Liver (tissue), 3 donors: ENCODE measurements at regions not wholly inside any gene's neighbourhood (a gene's known extent, or its start where the extent isn't known, plus 50 kb on each side); places are given as distances from the start of the nearest gene placed in this dataset.
"Not testable (repeated sequence)": the region's sequence is repeated elsewhere in the genome, so short reads cannot be mapped to it uniquely, and the experiment has no call there.

Source experiments
- CTCF ChIP-seq: fragments of 150-350 bp; IDR thresholded peaks from 2 replicates; pipeline ENCODE4 v1.5.1; 2017; ENCODE audit warnings: improper control_type of control experiment, low read depth, low read length; ENCODE audit not compliant: missing input control
- EGR1 ChIP-seq, 2 donors: IDR thresholded peaks; 2 replicates each; pipeline ENCODE4 v1.6.1; 2016 to 2018; ENCODE audit warnings: antibody characterized with exemption in 2 of 2, low read depth in 2 of 2
- JUND ChIP-seq, 2 donors: IDR thresholded peaks; 2 replicates each; pipeline ENCODE4 v1.6.1; 2016; ENCODE audit warnings: antibody characterized with exemption in 2 of 2
- REST ChIP-seq: IDR thresholded peaks from 2 replicates; pipeline ENCODE4 v1.6.1; 2016; ENCODE audit warnings: antibody characterized with exemption, mild to moderate bottlenecking
- SP1 ChIP-seq: IDR thresholded peaks from 2 replicates; pipeline ENCODE4 v1.6.1; 2018; ENCODE audit warnings: antibody characterized with exemption, mild to moderate bottlenecking
- TAF1 ChIP-seq: conservative IDR thresholded peaks from 2 replicates; pipeline ENCODE4 v1.6.1; 2016; ENCODE audit warnings: antibody characterized with exemption, mild to moderate bottlenecking
- YY1 ChIP-seq: IDR thresholded peaks from 2 replicates; pipeline ENCODE4 v1.6.1; 2016; ENCODE audit warnings: antibody characterized with exemption, mild to moderate bottlenecking
- ZBTB33 ChIP-seq: IDR thresholded peaks from 2 replicates; pipeline ENCODE4 v1.6.1; 2016; ENCODE audit warnings: antibody characterized with exemption
- donor health status: healthy.
- donor health status: healthy.

GRCh38 chr10:65429381-65429780 is 1496.5 kb upstream of the LRRTM3 start:
- TF ChIP-seq CTCF; TAF1; REST; YY1; JUND (IDR thresholded peaks at IDR 0.05); EGR1 (IDR thresholded peaks at IDR 0.05; ENCODE audit: low read depth in 2 of 2); SP1; ZBTB33: not testable (repeated sequence)
